T-helper 1 cell (primary cell): ENCODE measurements at regions not wholly inside any gene's neighbourhood (a gene's known extent, or its start where the extent isn't known, plus 50 kb on each side); places are given as distances from the start of the nearest gene placed in this dataset.
"Not testable (repeated sequence)": the region's sequence is repeated elsewhere in the genome, so short reads cannot be mapped to it uniquely, and the experiment has no call there.

Experiments used
- DNase-seq, 5 donors: peaks; one replicate each; pipeline ENCODE4 v3.0.0-alpha.2; 2012 to 2020

DNA sequence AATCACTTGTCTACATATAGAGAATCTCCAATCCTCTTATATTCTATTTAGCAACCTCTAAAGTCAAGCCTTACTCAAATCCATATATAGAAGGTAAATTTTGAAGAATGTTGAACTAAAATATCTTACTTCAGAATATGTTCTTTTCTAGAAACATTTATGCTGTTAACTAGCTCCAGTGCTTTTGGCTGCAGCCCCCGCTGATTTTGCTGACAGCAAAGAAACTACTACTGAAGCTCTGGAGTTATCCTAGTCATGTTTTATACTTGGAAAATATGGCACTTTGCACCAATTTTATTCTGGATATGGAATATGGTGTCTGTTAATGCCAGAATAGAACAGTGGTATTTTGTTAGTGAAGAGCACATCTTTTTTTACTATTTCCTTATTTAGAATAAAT lies 212.4 kb upstream of the FSIP2 start:
- no peak for DNase-seq

DNA sequence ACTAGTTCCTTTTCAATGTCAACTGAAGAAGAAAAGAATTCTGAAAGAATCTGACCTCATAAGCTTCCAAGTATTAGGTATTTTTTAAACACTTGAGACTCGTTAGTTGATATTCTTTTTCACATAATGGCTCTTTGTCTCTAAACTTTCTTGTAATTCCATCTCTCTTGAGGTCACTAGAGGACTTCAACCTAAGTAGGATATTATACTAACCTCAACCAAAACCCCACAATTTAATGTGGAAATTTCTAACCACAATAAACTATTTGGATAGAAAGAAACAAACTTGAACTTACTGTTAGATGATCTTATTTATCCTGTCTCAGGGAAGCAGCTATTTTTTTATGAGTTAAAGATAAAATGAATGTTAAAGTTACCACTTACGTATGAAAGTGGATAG lies 206.9 kb upstream of the FSIP2 start:
- no peak for DNase-seq

GRCh38 chr2:185537689-185538088 lies 200.9 kb upstream of the FSIP2 start:
- DNase-seq: no peak

DNA sequence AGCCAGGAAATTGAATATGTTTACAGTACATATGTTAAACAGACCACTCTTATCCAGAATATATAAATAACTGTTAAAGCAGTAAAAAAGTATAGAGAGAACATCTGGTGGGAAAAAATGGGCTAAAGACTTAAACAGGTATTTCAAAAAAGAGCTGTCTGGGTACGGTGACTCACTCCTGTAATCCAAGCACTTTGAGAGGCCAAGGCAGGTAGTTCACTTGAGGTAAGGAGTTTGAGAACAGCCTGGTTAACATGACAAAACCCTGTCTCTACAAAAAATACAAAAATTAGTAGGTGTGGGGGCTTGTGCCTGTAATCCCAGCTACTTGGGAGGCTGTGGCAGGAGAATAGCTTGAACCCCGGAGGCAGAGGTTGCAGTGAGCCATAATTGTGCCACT lies 171.4 kb upstream of the FSIP2 start:
- DNase-seq: no peak

GRCh38 chr2:185567940-185568339 lies 170.7 kb upstream of the FSIP2 start:
- no peak for DNase-seq

- no peak for DNase-seq
Measured at GRCh38 chr2:185578322-185578721, 160.3 kb upstream of the FSIP2 start.

GRCh38 chr2:185583058-185583816 lies 155.4 kb upstream of the FSIP2 start:
- DNase-seq: no peak

DNA sequence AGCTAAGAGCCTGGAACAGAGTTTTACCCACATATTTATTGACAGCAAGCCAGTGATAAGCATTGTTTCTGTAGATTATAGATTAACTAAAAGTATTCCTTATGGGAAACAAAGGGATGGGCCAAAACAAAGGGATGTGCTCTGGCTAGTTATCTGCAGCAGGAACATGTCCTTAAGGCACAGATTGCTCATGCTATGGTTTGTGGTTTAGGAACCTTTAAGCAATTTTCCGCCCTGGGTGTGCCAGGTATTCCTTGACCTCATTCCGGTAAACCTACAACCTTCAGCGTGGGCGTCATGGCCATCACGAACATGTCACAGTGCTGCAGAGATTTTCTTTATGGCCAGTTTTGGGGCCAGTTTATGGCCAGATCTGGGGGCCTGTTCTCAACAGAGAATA lies 153.4 kb upstream of the FSIP2 start:
- not testable (repeated sequence) for DNase-seq

- not testable (repeated sequence) for DNase-seq
Measured at GRCh38 chr2:185591276-185591675, 147.3 kb upstream of the FSIP2 start.

DNA sequence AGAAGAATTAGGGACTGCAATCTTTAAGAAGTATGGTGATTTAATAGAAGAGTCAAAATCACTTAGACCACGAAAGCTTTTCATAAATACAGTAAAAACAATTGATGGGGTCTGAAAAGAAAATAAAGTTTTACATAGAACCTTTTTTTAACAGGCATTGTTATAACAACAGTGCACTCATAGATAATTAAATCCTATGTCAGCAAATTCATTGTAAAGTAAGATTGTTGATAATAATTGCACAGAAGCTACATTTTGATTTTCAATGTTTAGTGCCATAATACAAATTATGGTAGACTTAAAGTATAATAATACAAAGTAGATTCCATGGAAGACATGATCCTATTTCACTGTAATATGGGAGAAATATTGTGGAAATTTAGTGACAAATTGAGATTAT lies 130.7 kb upstream of the FSIP2 start:
- no peak for DNase-seq

GRCh38 chr2:185608799-185609198 lies 129.8 kb upstream of the FSIP2 start:
- DNase-seq: no peak

- DNase-seq: no peak
Measured at GRCh38 chr2:185610301-185610700, 128.3 kb upstream of the FSIP2 start.

- DNase-seq: no peak
Measured at GRCh38 chr2:185618625-185619024, 120.0 kb upstream of the FSIP2 start.

GRCh38 chr2:185625604-185626003 lies 113.0 kb upstream of the FSIP2 start:
- no peak for DNase-seq

GRCh38 chr2:185628985-185629384 lies 109.6 kb upstream of the FSIP2 start:
- no peak for DNase-seq

DNA sequence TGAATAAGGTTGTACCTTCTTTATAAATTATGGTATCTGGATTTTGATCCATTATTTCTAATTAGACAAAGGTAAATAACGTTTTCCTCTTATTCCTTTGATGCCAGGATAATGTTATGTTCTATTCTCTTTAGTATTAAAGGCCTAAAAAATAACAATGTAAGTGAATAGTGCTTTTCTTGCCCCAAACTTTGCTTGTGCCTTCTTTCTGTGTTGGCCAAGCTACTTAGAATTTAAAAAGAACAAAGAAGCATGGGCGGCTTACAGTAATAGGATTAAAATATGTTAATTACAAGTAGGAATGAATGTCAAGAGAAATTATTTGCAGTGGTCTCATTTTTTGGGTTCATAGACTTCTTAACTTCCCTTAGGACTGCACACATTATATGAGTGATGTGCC lies 105.0 kb upstream of the FSIP2 start:
- no peak for DNase-seq

- no peak for DNase-seq
Measured at GRCh38 chr2:185638771-185639170, 99.8 kb upstream of the FSIP2 start.

- no peak for DNase-seq
Measured at GRCh38 chr2:185640588-185640987, 98.0 kb upstream of the FSIP2 start.

- DNase-seq: no peak
Measured at GRCh38 chr2:185643434-185643833, 95.2 kb upstream of the FSIP2 start.

GRCh38 chr2:185644828-185645227 lies 93.8 kb upstream of the FSIP2 start:
- no peak for DNase-seq

GRCh38 chr2:185645529-185645928 lies 93.1 kb upstream of the FSIP2 start:
- DNase-seq: no peak

DNA sequence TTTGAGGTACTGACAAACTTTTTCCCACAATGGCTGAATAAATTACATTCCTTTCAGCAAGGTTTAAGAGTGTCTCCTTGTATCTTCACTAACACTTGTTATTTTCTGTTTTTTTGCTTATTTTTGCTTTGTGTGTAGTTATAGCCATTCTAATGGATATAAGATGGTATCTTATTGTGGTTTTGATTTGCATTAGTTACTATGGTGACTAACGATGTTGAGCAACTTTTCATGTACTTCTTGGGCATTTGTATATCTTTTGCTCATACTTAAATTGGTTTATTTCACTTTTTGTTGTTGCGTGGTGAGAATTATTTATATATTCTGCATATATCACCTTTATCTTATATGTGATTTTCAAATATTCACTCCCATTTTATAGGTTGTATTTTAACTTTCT lies 79.9 kb upstream of the FSIP2 start:
- DNase-seq: no peak

DNA sequence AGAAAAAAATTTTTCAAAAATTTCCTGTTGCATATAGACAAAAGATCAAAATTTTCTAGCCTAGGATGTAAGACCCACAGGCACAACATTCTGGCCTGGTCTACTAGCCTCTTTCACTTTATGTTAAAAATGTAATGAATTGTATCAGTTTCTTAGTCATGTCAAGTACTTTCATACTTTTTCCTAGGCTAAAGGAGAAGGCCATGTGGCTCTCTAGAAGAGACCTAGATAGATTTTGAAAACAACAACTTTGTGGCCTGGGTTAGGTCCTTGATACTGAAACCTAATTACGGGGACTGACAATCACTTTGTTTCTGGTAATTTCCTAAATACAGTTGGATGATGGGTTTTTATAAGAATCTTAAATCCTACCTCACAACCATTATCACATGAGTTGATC lies 74.8 kb upstream of the FSIP2 start:
- no peak for DNase-seq

GRCh38 chr2:185664384-185664783 lies 74.2 kb upstream of the FSIP2 start:
- no peak for DNase-seq

DNA sequence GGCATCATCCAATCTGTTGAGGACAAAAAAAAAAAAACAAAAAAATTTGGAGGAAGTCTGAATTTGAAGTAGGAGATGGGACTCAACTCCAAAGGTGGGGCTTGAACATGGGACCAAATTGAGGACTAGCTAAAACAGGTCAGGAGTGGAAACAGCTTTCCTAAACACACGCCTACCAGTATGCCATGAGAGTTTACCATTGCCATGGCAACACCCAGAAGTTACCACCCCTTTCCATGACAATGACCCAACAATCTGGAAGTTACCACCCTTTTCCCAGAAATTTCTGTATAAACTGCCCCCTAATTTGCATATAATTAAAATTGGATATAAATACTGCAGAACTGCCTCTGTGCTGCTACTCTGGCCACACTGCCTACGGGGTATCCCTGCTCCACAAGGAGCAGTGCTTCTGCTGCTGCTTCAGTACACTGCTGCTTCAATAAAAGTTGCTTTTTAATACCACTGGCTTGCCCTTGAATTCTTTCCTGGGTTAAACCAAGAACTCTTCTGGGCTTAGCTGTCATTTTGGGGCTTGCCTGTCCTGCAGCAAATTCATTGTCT lies 73.3 kb upstream of the FSIP2 start:
- DNase-seq: no peak
